GM23248 (cell line): ENCODE measurements at regions not wholly inside any gene's neighbourhood (a gene's known extent, or its start where the extent isn't known, plus 50 kb on each side); places are given as distances from the start of the nearest gene placed in this dataset.

Source experiments
- EZH2 ChIP-seq: fragments of 200-600 bp; sonication (generic); IDR thresholded peaks from 2 replicates; pipeline ENCODE4 v1.6.1; 2018; ENCODE audit warnings: antibody characterized with exemption, mild to moderate bottlenecking; ENCODE audit not compliant: insufficient read depth, poor library complexity, severe bottlenecking
- EZH2phosphoT487 ChIP-seq: fragments of 200-600 bp; sonication (generic); IDR thresholded peaks from 2 replicates; pipeline ENCODE4 v1.6.1; 2018; ENCODE audit warnings: antibody characterized with exemption, moderate library complexity, mild to moderate bottlenecking, low read depth; ENCODE audit not compliant: insufficient read depth

DNA sequence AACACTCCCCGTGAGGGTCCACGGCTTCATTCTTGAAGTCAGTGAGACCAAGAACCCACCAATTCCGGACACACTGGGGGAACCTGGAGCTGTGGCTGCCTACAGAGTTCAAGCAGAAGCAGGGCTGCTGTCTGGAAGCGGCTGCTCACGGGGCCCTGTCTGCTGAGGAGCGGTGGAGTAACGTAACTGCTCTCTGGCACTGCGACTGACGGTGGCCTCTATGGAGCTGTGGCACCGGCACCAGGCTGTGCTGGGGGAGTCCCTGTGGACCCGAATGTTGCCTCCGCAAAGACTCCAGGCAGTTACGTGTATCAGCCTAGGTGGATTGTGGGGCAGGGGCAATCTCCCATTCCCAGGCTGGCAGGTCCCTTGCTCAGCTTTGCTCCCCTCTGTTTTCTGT lies 703.3 kb upstream of the FRG1 start:
- TF ChIP-seq EZH2phosphoT487: no peak
- TF ChIP-seq EZH2: no peak
